ENCODE measurements at regions not wholly inside any gene's neighbourhood (a gene's known extent, or its start where the extent isn't known, plus 50 kb on each side); places are given as distances from the start of the nearest gene placed in this dataset.

GRCh38 chr9:87270221-87270847, 227.3 kb upstream of the DAPK1 start:
- TF ChIP-seq CTCF (IDR thresholded peaks at IDR 0.05) (no peak), POLR2A (IDR thresholded peaks at IDR 0.05) (no peak)
